Gastrocnemius medialis (tissue), 4 donors: ENCODE measurements at regions not wholly inside any gene's neighbourhood (a gene's known extent, or its start where the extent isn't known, plus 50 kb on each side); places are given as distances from the start of the nearest gene placed in this dataset.

Experiments used
- POLR2A ChIP-seq, 2 donors: fragments of 450-650 bp; IDR thresholded peaks; one replicate each; pipeline ENCODE4 v1.6.1; 2017; ENCODE audit warnings: antibody characterized with exemption in 2 of 2, mild to moderate bottlenecking in 2 of 2, moderate library complexity in 2 of 2
- TF ChIP-seq, protein P1 (sequence below), 5 experiments: fragments of 450-650 bp in 3 of 5; fragments of 200-600 bp in 2 of 5; sonication (generic) in 2 of 5; IDR thresholded peaks in 4 of 5; conservative IDR thresholded peaks in 1 of 5; 1 replicate in 4 of 5; 2 replicates in 1 of 5; pipeline ENCODE4 v1.5.1; 2016 to 2019; ENCODE audit warnings: antibody characterized with exemption in 5 of 5, mild to moderate bottlenecking in 3 of 5, moderate library complexity in 3 of 5

- no peak for TF ChIP-seq POLR2A (IDR thresholded peaks at IDR 0.05)
- TF ChIP-seq, protein P1, sequence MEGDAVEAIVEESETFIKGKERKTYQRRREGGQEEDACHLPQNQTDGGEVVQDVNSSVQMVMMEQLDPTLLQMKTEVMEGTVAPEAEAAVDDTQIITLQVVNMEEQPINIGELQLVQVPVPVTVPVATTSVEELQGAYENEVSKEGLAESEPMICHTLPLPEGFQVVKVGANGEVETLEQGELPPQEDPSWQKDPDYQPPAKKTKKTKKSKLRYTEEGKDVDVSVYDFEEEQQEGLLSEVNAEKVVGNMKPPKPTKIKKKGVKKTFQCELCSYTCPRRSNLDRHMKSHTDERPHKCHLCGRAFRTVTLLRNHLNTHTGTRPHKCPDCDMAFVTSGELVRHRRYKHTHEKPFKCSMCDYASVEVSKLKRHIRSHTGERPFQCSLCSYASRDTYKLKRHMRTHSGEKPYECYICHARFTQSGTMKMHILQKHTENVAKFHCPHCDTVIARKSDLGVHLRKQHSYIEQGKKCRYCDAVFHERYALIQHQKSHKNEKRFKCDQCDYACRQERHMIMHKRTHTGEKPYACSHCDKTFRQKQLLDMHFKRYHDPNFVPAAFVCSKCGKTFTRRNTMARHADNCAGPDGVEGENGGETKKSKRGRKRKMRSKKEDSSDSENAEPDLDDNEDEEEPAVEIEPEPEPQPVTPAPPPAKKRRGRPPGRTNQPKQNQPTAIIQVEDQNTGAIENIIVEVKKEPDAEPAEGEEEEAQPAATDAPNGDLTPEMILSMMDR (IDR thresholded peaks at IDR 0.05 in 4 of 5, conservative IDR thresholded peaks at IDR 0.05 in 1 of 5) = no peak
These were observed 196.0 kb upstream of the NR3C1 start for GRCh38 chr5:143599474-143599873.
